Midbrain (tissue), 1 donor: ENCODE measurements at regions not wholly inside any gene's neighbourhood (a gene's known extent, or its start where the extent isn't known, plus 50 kb on each side); places are given as distances from the start of the nearest gene placed in this dataset.
A peak's percentile ranks its signal among the peaks of the same experiment; 100 is the strongest.
"Not testable (repeated sequence)": the region's sequence is repeated elsewhere in the genome, so short reads cannot be mapped to it uniquely, and the experiment has no call there.

Source experiments
- DNase-seq: peaks from one replicate; lab custom pipeline; 2025; lab: John Stamatoyannopoulos, UW

DNA sequence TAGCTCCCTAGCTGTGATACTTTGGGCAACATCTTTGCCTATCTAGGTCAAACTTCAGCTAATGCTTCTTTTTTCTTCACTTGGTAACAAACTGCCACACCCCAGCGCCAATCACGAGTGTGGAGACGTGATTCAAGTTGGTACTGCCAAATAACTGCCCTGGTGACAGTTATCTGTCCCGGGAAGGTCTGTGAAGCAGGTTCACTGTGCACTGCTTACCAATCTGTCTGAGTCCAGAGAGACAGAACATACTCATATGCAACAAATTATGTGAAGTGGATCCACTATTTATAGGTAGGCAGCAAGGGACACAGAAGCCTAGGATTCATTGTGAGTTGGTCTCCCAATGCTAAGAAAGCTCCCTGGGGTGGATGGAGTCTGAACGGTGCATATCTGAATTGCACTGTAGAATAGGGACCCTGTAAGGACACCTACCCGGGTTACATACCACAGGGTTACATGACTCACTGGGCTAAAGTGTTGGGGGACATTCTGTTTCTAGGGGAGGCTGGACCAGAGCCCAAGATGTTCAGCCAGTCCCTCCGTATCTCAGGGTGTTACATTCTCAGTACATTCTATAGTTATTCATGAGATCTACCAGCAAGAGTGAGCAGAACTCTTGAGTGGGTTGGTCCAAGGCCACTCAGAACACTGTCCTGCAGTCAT, 95.4 kb upstream of the STC2 start:
- DNase-seq: no peak

DNA sequence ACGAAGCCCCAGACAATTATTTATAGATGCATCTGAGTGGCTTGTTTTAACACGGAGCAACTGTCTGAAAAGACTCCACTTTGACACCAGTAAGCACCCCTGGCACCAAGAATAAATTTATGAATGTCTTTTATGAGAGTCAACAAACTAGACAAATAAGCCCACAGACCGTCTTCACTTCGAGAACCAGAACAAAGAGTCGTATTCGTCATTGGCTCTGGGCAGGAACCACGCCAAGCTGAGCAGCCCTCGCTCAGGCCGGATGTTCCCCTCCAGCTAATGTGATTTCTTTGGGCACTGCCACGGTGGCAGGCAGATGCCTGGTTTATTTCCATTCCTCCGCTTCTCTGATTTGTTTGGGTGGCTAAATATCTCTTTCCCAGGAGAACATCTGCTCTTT, 91.9 kb upstream of the STC2 start:
- DNase-seq: peak; percentile 40

DNA sequence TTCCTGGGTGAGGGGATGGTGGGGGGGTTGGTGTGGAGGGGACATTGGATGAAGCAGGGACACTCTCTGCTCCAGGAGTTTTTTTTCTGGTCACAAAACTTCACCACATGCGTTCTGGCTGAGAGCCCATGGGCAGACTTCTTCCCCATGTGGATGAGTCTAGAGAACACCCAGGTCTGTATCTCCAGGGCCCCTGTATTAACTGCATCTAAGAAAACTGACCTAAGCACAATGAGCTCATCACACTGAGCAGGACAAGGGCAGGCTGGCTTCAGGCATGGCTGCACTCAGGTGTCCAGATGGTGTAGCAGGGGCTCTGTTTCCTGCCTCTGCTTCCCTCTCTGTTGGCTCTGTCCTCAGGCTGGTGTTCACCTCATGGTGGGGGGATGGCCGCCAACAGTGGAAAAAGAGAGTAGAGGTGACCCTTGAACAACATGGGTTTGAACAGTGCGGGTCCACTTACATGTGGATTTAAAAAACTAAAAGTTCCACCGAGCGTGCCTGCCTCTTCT, 85.3 kb upstream of the STC2 start:
- DNase-seq: no peak

DNA sequence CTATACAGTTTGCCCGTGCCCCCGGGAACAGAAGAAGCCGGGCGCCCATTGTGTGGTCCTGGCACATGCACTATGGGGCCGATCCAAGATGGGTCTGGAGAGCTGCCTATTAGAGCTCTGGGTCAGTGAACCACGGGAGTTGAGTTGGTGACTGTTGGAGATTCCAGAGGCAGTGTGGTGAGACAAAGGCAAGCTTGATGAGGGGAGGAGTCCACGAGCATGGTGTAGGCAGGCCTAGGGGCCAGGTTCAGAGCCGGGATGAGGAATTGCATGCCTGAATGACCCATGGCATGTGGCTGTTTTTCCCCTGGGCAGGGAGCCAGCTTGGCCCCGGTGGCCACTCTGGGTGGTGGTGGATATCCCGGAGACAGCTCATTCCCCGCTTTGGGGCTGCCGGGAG, 84.4 kb upstream of the STC2 start:
- peak; percentile 61 for DNase-seq

DNA sequence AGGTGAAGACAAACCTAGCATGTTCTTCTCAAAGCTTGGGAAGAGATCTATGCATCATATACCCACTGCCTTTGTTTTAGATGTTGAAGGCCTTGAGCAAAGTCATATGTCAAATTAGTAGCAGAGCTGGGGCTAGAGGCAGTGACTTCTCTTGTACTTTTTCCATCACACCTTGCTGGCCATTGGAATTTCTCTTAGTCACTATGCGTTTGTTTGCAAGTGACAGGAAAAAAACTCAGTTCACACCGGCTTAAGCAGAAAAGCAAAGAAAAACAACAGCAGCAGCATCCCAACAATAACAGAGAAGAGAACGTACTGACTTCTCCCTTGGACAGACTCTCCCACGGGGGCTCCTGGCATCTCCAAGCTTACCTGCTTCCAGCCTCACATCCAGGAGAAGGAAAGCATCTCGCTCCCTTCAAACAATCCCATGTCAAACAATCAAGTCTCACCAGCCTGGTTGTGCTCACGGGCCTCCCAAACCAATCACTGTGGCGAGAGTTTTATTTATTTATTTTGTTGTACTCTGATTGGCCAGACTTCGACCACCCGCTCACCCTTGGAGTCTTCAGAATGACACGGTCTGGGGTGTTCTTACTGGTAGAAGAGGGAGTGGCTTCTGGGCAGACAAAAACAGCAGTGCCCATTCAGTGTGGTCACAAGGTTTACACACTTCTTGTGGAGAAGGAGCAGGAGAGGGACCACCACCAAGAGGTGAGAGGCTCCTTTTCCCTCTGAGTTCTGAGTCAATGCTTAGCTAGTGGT, 83.8 kb upstream of the STC2 start:
- no peak for DNase-seq

DNA sequence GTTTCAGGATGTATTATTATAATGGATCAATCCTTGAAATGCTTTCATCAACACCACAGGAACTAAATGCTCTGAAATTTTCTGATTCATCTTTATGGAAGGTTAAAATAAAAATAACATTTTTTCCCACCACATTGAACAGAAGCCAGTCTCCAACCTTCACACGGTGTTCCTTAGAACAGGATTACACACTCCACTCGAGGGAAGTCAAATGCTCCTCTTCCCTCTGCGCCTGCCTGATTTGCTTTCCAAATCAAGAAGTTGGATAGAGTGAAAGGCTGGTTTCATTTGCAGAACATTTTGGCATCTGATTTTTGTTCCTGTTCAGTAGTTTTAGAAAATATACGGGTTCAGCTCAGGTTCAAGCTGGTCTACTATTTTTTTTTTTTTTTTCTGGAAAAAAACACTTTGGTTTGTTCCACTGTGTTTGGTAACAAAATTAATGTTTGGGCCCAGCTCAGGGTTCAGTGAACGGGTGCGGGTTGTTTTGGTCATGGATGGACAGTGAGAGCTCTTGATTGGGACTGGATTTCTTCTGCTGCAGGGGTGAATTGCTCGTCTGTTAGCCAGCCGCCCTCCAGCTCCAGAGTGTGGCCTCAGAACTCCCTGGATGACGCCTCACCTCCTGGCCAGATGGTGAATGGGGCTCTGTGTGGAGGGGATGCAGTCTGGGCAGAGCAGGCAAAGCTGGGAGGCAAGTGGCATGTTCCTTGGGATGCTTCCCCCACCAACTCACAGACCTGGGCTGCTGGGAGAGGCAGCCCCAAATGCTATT, 82.4 kb upstream of the STC2 start:
- DNase-seq: no peak

DNA sequence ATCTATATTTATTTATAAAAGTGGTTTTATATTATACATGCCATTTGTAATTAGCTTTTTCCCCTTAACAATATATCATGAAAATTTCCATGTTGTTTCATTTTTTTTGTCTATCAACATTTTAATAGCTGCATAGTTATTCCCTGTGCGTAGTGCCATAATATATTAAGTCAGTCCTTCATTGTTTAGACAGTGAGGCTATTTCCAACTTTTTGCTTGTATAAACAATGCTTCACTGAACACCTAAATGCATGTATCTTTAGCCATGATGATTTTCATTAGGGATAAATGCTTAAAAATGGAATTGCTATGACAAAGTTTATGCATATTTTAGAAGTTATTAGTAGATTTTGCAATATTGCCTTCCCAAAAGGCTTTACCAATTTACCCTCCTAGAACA, 80.7 kb upstream of the STC2 start:
- no peak for DNase-seq

DNA sequence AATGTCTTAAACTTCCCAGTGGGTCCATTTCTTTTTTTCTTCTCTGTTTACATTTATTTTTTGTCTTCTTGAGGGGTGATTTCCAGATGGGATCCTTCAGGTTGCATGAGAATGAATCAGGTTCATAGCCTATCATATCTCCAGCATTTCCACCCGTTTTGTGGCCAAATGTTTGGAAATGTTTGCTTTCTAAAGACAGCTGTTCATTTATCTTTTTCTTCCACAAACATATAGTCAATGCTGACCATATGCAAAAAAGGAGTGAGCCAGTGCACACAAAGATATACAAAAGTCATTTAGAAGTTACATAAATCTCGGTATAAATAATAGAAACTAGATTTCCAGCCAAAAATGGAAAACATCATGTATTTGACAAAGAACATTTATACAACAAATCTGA, 71.6 kb upstream of the STC2 start:
- DNase-seq: no peak

DNA sequence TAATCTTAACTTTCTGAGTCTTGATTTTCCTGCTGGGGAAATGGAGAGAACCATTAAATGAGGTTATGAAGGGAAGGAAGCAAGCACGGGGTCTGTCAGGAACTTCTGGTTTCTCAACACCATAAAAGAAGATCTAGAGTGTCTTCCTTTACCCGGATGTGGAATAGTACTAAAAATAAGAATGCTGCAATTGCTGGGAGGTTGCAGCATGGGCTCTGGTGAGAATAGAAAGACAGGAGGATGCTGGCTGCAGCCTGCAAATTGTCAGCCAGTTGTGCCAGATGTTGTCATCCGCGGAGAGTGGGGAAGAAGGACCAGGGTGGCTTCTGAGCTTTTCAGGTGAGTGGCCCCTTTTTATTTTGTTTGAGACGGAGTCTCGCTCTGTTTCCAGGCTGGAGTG, 69.3 kb upstream of the STC2 start:
- peak; percentile 24 for DNase-seq

DNA sequence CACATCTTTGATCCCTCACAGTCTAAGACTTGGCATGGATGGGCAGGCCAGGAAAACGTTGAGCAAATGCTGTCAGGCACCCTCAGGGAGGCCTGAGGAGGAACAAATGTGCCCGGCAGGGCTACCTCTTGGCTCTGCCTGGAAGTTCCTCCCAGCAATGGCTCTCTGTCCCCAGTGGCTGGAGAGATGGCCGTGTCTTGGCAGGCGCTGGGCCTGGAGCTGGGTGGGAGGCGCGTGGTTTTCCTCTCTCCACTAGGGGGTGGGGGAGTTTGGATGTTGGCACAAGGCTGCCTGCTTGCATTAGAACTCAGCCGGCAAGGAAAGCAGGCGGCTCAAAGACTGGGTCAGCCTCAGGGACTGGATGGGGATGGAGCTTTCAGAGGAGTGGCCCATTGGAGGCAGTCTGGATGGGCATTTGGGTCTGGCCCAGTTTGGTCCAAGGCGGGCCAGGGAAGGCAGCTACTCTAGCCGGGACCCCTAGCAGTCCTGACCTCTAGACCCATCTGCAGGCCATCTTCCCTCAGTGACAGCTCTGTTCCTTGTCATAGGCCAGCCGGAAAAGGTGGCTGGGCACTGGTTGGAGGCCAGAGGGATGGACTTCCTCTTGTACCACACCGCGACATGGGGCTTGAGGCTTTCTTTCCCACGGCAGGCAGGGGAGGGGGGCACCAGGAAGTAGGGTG, 68.2 kb upstream of the STC2 start:
- DNase-seq: peak; percentile 63

DNA sequence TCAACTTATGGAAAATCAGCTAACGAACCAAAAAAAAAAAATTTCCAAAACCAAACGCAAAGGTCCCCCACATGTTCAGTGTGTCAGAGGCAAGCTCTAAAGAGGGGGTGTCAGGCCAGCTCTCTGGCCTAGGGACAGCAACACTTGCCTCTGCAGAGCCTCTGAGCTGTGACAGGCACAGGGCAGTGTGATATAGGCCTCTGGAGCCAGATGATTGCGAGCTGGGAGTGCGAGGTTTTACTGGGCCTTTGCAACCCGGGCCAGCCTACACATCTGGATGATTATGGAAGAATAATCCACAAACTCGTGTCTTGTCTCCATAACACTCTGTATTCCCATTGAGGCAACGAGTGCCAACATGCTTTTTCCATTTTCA, 67.7 kb upstream of the STC2 start:
- DNase-seq: no peak

DNA sequence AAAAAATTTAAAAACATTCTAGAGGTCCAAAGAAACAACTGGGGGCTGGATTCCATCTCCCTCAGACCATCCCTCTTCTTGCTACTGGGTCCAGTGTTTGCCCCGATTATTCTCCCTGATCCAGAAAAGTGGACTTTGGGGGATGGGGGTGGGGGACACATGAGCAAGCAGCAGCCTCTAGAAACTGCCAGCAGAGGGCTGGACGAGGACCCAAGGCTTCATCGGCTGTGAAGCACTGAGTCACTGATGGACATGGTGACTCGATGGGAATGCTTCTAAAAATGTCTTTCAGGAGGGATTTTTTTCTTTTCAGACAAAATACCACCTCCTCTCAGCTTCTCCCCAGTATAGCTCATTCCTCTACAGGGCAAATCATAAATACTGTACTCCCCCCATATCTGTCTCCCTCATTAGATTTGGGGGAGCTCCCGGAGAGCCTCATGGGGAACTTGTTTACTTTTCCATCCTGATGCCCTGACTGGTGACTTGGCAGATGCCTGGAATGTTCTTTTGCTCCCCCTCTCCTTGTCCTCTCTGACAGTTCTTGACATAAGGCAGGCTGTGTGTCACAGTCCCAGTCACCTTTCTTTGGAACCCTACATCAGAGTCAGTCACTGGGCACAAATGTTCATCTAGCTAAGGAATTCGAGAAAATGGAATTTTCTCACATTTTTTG, 67.2 kb upstream of the STC2 start:
- no peak for DNase-seq

DNA sequence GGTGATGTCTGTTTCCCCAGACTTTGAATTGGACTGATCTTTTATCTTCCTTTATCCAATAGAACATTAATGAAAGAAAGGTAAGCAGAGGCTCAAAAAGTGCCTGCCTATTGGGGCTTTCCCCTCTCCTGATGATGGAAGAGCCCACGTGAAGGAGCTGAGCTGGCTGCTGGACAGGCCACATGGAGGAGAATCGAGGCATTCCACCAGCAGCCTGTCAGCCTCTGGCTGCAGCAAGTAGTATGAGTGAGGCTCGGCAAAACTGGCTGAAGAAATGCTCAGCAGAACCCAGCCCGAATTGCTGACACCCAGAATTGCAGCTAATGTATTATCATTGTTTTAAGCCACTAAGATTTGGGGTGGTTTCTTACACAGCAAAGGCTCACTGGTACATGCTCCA, 66.5 kb upstream of the STC2 start:
- DNase-seq: no peak

DNA sequence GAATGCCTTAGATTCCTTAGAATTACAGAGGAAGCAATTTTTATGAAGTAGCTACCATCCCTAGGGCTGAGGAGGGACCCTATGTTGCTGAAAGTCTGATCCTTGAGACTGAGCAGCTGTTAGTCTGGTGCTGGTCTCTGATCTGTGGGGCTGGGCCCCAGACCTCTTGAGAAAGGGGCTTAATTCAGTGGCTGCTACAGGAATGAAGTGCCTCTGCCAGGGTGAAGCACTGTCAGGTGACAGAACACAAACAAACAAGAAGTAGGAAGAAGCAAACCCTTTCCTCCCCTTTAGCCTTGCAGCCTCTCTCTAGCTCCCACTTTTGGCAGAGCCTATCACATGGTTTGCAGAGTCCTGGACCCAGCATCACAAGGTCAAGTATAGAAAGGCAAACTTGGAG, 64.0 kb upstream of the STC2 start:
- DNase-seq: no peak

DNA sequence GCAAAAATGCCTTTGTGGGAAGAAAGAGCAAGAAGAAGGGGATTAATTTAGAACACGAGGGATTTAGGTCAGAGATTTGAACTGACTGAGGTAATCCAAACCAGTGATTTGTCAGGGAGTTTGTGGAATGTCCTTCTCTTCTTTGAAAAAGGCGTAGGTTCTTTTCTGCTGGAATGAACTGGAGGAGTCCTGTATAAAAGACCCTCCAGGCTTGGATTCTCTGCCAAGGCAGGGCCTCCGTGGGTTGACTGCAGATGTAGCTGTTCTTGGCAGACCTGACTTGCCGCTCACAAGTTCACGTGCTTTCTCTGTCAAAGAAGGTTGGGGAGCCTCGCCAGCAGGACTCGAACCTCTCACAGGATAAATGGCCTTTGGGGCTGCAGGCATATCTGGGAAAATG, 62.8 kb upstream of the STC2 start:
- DNase-seq: peak; percentile 80

DNA sequence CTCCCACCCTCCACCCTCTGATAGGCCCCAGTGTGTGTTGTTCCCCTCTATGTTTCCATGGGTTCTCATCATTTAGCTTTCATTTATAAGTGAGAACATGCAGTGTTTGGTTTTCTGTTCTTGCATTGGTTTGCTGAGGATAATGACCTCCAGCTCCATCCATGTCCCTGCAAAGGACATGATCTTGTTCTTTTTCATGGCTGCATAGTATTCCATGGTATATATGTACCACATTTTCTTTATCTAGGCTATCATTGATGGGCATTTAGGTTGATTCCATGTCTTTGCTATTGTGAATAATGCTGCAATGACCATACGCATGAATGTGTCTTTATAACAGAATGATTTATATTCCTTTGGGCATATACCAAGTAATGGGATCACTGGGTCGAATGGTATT, 59.1 kb upstream of the STC2 start:
- DNase-seq: not testable (repeated sequence)

DNA sequence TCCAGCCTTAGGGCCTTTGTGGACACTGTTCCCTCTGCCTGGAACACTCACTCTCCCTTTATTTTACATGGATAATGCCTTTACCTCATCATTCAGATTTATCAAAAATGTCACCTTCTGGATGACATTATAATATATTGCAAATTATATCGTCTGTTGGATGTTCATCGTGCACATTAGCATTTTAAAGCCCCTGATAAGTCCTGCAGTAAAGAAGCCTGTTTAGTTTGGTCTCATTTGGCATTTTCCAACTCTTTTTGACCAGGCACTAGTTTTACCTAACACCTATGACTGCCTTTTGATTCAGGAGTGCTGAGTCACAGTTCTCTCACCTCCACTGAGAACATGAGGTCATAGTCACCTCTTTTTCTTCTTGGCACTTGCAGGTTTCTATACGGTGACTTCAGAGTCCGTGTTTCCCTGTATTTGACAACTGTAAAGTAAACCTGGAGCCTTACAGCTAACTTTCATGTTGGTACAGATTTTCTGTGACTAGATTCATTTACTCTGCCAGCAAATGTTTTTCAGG, 57.7 kb upstream of the STC2 start:
- no peak for DNase-seq

DNA sequence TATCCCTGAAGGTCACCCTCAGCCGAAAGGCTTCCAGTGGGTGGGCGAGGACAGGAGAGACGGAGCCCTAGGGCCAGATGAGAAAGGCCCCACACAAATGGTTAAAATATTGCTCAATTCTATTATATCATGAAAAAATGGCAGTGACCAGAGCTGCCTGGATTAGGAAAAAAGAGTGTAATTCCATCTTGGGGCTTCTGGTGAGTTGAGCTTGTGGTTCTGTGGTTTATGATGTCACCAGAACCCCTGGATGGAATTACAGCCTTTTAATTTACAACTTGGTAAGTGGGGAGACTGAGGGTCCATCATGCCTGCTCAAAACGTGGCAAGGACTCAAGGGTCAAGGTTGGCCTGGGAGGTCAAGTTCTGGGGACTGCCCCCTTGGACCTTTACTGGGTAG, 55.5 kb upstream of the STC2 start:
- no peak for DNase-seq

DNA sequence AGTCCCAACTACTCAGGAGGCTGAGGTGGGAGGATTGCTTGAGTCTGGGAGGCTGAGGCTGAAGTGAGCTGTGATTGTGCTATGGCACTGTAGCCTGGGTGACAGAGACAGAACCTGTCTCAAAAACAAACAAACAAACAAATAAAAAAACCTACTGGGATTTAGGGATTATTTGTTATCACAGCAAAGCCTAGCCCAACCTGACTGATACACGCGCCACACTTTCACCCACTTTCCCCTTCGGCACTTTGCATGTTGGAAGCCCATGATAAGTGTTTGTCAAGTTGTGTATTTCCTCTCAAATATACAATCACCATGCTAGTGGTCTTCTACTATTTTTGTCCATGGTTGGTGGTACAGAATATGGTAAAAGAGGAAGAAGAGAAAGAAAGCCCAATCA, 50.5 kb upstream of the STC2 start:
- no peak for DNase-seq
